ENCODE measurements at regions not wholly inside any gene's neighbourhood (a gene's known extent, or its start where the extent isn't known, plus 50 kb on each side); places are given as distances from the start of the nearest gene placed in this dataset.

DNA sequence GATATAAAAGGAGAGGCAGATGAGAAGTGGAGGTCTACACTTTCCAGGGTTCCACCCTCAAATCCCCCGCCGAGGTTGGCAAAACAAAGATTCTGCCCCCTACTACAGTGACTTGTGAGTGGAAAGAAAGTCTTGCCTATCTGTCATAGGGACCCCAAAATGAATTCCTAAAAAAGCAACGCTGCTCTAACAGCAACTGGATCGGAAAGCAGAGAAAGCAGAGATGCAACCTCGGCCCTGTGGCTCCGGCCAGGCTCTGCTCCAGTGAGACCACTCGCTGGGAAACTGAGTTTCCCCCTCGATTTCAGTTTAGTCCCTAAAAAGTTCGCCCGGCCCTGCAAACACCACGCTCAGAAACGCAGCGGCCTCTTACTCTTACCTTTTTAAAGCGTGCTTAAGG is 297.9 kb upstream of the NFE2L3 start:
- no peak for DNase-seq

DNA sequence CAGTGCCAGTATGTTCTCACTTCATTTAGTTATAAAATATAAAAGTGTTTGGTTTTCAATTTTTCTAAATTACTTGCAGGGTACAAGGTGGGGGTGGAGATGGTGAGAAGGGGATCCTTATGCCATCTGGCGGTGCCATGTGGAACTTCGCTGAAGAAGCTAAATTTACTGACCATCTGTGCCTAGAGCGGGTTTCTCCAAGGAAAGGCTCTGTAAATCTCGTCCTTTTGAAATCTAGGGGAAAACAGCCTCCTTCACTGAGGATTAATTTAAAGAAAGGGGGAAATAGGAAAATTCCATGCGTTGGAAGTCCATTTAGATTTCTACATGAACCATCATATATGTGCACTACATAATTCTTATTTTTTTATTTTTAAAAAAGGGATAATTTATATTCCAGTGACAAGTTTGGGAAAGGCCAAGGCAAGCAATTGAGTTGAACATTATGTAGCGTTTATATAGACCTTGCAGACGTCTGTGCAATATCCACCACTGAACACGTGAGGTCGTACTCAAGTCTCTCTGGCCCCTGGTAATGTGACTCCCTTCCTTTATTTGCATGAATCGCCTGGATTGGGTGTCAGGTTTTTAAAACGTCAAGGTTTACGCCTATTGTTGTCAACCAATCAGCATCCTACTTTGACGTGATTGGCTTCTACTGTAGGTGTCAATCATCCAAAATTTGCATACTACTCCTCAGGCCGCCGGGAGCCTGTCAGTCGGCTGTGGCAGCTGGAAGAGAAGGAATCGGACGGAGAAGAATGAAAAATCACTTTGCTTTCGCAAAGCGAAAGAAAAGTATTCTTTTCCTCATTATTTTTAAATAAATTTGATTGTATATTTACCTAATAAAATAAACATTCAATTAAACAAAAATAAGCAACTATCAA is 297.1 kb upstream of the NFE2L3 start:
- DNase-seq = peak; percentile 17 to 39

DNA sequence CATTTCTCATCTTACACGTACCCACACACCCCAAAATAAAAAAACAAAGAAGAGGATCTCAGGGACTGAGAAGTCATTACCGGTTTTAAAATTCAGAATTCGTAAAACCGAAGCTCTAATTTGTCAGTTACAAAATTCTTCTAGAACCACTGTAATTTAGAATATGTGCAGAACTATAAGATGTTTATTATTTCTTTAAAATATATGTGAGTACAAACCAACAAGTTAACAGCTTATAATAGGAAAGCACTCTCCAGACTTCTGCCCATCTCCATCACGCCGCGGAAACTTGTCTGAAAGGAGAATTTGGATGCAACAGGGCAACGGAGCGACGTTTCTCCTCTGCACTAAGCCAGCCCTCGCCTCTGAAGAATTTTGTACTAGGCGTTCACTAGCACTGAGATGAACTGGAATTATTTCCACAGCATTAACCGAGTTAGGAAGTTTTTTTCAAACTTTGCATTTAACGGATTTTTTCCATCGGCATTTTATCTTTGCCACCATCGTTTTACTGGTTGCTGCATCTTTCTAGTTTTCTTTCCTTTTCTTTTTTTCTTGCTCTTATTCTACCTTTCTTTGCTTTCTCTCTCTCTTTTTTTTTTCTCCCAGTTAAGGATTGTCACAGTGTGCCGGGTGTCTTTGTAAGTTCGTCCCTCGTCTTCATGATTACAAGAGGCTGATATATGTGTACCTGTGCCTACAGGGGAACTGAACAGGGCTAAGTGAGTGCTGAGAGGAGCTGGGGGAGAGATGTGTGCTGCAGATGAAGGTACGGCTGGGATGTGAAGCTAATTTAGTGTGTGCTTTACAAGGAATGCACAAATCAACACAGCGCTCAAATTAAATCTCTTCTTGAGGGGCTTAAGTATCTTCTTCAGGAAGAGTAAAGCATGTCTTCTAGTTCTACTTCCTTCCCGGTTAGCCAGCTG is 295.9 kb upstream of the NFE2L3 start:
- no peak for DNase-seq

DNA sequence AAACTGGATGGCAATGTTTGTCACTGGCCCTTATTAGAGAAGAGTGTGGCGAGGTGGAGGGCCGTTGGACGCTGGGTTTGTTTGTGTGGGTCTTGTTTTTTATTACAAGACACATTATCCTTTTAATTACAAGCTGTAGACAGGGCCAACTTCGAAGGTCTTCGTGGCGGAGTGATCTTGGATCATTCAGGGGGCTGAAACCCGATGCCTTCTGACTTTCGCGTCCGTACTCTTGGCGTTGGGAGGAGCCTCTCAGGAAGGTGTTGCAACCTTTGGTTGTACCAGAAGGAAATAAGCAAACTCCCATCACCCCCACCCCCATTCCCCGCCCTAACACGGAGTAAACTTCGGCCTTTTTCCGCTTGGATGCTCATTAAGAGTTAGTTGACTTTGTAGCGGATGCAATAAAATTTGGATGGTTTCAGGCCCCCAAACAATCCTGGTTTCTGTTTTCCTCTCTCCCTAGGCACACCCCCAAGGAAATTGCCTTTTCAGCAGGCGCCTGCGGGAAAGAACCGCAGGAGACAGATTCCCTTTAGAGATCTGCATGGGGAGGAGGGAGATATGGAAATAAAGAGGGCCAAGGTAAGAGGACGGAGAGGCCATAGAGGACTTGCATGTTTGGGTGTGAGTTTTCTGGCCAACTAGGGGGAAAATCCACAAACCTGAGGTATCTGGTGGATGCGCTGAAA is 294.5 kb upstream of the NFE2L3 start:
- DNase-seq = no peak

DNA sequence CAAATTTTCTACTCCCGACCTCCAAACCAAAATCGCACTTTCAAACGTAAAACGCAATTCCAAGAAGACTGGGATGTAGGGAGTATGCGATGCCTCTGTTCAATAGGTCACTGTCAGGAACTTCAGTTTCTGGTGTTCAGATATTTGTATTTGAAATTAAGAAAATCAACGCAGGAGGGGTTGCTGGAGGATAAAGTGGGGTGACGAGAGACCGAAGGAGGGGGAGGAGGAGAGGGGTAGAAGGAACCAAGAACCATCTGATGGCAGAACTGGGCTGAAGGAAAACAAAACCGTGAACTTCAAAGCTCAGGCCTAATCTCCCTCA is 293.8 kb upstream of the NFE2L3 start:
- no peak for DNase-seq

DNA sequence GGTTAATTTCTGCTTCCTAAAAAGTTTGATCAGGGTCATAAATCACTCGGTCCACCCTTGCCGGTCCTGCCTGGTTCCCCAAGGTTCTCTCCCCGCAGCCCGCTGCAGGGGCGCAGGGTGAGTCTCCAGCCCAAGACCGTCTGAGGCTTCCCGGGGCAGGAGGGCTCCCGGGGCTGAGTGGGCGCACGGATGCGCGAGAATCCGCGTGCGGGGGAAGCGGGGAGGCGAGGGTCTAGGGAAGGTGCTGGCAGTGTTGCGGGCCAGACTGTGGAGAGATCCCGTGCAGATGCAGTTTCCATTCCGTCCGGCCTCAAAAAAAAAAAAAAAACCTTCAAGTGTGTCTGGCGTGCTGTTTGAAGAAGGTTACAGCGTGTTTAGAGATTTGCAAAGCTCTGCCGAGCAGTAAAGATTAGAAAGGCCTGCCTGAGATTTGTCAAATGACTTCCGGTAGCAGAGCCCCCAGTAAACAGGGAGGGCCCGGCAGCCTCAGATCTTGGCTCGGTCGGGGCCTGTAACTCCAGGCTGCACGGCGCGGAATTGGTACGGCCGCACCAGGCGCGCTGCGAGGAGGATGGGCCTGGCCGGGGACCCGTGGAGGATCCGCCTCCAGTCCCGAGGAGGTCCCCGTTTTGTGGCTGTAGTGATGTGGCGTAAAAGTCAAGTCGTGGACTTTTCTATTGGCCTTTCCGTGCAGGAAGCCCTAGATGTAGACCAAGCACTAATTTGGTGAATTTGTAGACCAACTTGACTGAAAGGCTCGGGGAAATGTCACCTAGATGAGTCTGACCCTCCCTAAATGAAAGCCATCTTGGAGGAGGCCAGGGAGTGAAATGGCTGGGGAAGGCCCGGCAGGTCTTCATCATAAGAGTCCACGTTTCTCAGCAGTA is 293.2 kb upstream of the NFE2L3 start:
- DNase-seq = peak in 1 of 2 donors; percentile 9

DNA sequence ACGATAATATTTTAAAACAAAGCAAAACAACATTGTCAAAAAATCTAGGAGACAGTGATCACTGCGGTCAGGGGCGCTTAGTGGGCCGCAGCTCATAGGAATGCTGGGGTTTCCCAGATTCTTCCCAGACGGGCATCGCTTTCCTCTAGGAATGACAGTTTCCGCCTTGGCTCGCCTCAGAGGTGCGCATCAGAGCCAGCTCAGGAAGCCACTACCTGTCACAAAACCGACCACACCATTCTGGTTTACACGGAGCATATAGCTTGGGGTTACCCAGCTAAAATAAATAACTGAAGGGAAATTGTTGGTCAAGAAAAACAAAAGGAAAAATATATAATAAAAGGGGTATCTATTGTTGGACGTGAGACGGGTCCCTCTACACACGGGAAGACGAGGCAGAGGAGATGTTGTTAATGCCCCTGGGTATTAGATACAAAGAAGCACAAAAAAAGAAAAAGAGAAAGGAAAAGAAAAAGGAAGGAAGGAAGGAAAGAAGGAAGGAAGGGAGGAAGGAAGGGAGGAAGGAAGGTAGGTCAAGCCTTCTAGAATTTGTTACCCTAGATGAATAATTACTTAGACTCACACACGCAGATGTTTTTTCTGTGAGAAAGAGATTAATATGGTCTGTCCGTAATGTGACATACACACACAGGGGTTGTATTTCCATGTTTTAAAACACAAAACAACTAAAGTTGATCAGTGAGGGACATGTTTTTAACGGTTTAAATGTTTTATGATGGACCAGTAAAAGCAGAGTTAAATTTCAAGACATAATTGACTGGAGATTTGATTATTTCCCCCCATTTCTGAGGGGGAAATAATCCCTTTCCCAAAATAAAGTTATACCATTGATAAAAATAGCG is 292.4 kb upstream of the NFE2L3 start:
- peak in 1 of 2 donors; percentile 9 for DNase-seq

DNA sequence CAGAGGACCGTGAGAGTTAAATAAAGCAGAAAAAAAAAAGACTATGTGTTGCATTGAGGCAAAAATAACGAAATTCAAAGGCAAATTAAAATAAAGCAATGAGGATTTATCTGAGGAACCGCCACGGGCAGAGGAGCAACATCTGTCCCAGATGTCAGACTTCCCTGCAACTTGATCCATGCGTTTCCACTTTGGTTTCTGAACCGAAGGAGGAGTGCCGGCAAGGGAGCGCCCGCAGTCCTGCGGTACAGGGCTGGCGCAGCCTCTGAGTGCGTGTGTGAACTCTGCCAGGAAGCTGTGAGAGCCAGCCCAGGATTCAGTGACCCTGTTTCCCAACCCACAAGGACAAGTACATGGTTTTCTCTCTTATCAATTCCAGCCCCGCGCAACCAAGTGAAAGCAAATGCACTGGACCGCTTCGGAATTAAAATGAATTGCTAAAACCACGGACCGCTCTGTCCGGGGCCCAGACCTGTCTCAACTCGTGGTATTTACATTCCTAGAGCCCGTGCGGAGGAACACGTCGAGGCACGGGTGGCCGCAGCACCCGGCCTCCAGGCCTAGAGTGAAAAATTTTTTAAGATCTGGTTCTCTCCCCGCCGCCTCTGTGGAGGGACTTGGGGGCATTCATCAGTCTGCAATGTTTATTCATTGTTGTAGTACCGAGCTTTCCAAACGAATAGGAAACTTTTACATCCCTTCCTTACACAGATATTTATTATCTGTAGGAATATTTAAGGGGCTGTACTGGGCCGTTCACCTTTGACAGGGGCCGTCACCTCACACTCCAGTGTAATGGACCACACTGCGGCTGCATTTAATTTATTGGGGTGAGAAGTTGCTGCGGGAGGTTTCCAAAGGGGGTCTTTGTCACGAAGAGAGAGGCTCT is 291.5 kb upstream of the NFE2L3 start:
- peak in 1 of 2 donors; percentile 16 for DNase-seq

DNA sequence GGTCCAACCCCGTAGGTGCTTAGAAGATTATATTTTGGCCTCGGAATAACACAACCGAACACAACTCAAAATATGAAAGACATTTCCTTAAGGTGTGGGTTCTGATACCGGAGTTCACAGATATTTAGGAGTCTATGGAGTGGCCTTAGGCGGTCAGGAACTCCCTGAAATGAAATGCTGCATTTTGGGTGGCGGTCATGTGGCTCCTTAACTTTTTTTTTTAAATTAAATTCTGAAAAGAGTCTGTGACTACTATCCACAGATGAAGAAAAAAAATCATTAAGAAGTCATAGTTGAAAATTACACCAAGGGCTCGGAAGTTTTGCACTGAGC is 290.9 kb upstream of the NFE2L3 start:
- DNase-seq = peak in 1 of 2 donors; percentile 6

DNA sequence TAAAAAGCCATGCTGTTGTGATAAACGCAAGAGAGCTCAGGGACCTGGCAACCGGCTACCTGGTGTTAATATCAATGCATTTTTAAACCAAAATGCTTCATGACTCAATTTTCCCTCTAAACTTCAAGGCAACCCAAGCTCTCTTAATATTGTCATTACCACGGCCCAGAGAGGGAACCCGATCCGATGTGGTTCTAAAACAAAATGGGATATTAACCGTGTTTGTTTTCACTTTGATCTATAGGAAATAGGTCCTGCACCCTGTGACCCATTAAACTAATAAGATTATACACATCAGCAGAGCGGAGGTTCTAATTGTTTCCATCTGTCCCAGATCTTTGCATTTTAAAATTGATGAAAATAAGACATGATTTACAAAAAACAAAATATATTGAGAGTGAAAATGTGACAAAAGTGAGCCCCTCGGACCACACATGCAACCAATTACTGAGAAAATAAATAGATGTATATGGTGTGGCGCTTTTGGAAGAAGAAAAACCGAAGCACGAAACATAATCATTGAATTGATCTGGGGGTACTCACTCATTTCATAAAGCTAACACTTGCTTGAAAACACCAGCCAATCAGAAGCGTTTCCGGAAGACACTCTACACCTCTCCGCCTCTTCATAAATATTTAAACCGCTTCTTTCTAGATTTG is 290.3 kb upstream of the NFE2L3 start:
- peak in 1 of 2 donors; percentile 14 for DNase-seq

DNA sequence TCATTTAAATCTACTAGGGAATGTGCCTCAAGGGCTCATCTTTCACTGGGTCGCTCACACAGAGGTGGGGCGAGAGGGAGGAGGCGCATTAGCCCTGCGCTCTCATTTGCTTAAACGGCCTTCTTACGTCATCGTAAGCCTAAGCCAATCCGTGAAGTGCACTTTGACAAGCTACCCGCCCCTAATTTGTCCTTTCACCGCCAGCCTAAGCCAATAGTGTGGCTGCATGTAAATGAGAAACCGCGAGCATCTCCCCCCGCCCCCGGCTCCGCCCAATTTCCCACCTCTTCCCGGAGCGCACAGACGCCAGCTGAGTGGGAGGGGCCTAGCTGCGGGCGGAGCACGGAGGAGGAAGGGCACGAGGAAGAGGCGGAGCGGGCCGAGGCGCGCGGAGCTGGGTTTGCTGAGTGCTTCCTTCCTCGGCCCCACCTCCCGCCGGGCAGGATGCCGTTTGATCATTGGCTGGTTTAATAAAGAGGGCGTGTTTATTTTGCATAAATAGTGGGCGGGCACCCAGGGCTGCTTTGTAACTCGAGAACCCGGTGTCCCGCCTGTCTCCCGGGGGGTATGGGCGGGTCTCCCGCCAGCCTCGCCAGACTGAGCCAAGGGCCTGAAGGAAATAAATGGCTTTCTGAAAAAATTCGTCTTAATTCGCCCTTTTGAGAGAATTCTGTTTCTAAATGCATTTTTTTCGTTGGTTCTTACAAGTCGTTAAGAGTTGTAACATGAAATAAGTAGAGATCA is 289.6 kb upstream of the NFE2L3 start:
- peak; percentile 84 to 88 for DNase-seq

DNA sequence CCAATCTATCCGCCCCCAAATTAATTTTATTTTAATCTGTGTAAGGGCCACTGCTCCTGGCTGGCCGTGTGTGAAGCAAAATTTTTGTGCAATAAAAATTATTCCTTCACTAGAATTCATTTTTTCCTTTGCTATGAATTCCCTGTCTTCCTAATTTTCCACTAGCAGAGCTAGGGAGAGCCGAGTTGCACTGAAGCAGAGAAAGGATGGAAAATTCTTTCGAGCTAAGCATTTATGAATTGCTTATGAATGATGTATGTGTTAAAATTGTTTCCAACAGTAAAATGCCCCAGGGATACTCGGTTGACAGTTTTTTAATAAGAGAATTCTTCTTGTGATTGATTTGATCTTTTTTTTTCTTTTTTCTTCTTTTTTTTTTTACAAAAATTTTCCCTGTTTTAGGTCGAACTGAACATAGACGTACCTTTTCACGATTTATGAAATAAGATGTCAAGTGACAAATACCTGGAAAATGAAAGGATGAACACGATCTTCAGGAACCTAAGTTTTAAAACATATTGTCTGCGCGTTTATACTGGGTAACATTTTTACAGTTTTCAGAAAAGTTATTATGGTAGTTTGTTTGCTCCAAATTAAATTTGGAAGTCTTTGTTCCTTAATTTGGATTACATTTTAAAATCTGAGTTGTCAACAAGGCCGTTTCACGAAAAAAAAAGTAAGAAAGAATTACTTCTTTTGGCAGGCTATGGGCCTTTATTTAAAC is 288.8 kb upstream of the NFE2L3 start:
- peak in 1 of 2 donors; percentile 3 for DNase-seq

DNA sequence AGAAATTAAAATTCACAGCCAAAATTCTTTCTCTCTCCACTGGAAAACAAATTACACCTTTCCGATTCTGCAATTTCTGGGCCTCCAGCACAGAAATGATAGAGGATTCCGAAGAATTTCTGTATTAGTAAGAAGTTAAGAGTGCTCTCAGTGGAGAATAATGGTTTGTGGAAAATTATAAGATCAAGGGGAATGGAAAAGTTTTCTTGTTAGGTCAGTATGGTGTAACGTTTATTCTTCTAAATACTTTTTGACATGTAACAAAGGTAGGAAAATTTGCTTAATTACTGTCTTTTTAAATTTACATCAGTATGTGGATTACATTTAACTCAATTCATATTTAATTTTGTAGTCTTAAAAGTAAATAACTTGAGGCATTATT is 288.3 kb upstream of the NFE2L3 start:
- no peak for DNase-seq

DNA sequence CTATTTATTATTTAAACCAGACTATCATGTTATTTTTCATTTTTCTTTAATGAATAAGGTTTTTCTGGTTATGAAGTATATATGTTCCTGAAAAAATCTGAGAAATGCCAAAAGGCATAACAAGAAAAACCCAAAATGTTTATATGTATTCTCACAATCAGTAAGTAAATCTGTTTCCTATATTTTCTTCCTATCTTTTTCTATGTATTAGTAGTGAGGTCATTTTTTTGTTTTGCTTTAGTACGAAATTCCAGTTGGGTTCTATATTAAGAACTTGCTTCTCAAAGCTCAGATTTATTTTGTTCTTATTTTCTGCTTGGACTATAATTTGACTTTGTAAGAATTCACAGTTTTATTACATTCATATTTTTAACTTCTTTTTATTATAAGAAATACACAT is 287.5 kb upstream of the NFE2L3 start:
- no peak for DNase-seq

DNA sequence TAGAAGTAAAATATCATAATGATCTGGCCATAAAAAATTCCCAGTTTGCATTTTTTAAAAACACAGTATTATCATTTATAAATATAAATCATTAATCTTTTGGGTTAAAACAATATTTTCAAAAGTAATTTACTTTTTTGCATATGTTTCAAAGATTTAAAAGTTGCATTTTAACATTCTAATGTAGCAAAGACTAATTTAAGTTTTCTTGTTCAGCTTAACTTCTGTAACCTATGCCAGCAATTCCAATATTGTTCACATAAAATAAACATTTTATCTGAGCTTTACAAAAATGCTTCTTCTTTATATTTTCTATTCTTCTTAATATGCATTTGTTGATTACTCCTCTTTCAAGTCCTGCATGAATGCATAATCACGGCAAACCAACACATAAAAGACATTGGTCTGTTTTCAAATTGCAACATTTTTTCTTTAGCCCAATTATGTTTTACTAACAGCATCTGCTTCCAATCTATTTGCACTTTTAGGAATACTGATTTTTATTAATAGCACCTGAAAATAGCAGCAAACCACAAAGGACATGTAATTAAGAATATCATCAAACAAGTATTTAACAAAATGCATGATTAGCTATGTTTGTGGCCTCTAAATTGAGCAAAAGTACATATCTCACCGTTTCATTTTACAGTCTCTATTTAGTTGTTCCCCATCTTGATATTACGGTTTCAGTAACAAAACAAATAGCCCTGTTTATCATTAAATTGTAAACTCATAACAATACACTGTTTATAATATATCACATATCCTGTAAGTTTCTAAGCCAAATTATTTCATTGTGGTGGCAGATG is 286.9 kb upstream of the NFE2L3 start:
- no peak for DNase-seq

DNA sequence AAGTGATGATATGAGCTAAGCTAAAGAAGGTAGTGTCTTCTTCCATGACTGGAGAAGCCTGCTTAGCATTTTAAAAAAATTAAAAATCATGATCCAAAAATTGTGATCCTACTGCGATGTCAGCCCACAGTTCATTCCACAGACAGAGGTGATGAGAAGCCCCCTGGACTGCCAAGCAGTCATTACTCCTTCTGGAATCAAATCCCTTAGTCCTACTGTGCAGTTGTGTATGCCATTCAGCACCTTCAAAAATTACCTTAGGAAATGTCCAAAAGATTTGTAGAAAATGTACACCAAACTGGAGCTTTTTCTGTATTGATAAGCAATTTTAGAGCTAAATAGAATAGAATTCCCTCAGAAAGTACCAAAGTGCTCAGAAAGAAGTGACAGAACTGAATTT is 283.5 kb upstream of the NFE2L3 start:
- no peak for DNase-seq

DNA sequence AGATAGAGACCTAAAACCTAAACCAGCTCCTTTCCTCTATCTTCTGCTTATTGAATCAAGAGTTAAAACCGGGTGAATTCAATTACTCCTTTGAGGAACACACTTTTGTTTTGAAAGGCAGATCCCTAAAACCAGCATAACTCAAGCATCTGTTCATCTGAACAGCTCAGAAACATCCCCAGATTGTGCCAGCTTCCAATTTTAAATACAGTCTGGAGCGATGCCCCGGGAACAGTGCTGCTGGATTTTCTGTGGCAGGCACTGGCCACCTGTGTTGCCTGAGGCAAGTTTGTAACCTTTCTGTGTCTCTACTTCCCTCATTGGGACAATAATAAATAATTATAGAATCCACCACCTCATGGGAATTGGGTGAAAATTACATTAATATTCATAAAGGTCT is 281.4 kb upstream of the NFE2L3 start:
- DNase-seq = no peak
